Activated CD4-positive, alpha-beta memory T cell treated with anti-CD3 and anti-CD28 coated beads, Interleukin-2, amount 10 ng/mL, durations not matched to agents 7 days and 5 days (primary cell): ENCODE measurements at regions not wholly inside any gene's neighbourhood (a gene's known extent, or its start where the extent isn't known, plus 50 kb on each side); places are given as distances from the start of the nearest gene placed in this dataset.

ENCODE experiments used
- CTCF ChIA-PET: fragments of 350-600 bp; sonication (Branson Sonifier 250); formaldehyde crosslinking; loops from one replicate; lab custom pipeline; 2021; ENCODE audit warnings: antibody characterized with exemption, inconsistent platforms; lab: Charles Lee
- POLR2A ChIA-PET: fragments of 350-600 bp; sonication (Branson Sonifier 250); formaldehyde crosslinking; loops from one replicate; lab custom pipeline; 2021; ENCODE audit warnings: antibody characterized with exemption; lab: Charles Lee
- DNase-seq: peaks from one replicate; pipeline ENCODE4 v3.0.0-alpha.2; 2020
- H3K27ac Mint-ChIP-seq: one replicate; pipeline ENCODE4 v1.8.0; 2021; ENCODE audit warnings: mild to moderate bottlenecking, mixed read lengths
- H3K27me3 Mint-ChIP-seq: one replicate; pipeline ENCODE4 v1.8.0; 2021; ENCODE audit warnings: mixed read lengths
- H3K36me3 Mint-ChIP-seq: one replicate; pipeline ENCODE4 v1.8.0; 2021; ENCODE audit warnings: low read depth, mixed read lengths
- H3K4me1 Mint-ChIP-seq: one replicate; pipeline ENCODE4 v1.8.0; 2021; ENCODE audit warnings: mixed read lengths
- H3K4me3 Mint-ChIP-seq: one replicate; pipeline ENCODE4 v1.8.0; 2021; ENCODE audit warnings: mild to moderate bottlenecking, mixed read lengths
- H3K9me3 Mint-ChIP-seq: one replicate; pipeline ENCODE4 v1.8.0; 2021; ENCODE audit warnings: mixed read lengths

DNA sequence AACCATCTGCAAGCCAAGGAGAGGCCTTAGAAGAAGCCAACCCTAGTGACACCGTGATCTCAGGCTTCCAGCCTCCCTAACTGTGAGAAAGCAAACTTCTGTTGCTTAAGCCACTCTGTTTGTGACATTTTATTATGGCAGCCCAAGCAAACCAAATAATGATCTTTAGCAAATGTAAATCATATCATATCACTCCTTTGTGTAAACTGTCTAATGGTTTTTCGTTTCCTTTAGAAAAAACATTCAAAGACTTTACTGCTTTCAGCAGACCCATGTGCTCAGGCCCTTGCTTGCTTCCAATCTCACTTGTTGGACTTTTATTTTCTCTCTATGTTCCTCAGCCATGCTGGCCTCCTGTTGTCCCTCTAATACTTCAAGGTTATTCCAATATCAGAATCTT is 192.2 kb upstream of the HS3ST1 start:
- CTCF ChIA-PET = no interaction called here
- Mint-ChIP-seq H3K9me3 (no peaks in the 10 kb centered on the region), H3K27me3 (no peaks in the 10 kb centered on the region), H3K4me3 (no peak overlapping the region), H3K4me1 (no peaks in the 10 kb centered on the region), H3K27ac (no peak overlapping the region), H3K36me3 (no peaks in the 10 kb centered on the region)
- no peak for DNase-seq
- POLR2A ChIA-PET = no interaction called here

DNA sequence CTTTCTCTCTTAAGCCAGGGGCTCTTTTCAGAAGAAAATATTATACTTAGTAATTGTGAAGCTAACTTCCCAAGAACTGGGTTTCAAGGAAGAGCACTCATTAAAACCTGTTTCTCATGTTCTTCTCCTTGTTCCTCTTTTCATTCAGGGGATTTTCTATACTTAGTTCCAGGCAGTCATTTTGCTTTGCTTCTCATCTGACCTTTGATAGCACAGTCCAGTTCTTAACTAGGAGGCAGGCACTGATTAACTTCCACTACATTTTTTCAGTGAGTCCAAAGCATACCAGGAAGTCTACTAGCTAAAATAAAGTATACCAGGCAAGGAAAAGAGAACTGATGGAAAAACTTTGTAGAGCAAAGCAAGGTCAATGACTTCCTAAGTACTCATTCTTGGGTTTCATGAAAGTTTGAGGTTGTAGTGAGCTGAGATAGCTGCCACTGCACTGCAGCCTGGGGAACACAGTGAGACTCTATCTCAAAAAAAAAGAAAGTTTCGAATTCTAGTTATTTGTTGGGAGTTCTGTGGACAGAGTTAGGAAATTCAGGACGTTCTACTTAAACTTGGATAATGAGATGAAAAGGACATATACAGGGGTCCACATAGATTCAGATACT is 190.1 kb upstream of the HS3ST1 start:
- H3K36me3 Mint-ChIP-seq = no peaks in the 10 kb centered on the region
- H3K9me3 Mint-ChIP-seq = no peaks in the 10 kb centered on the region
- no peaks in the 10 kb centered on the region for H3K4me1 Mint-ChIP-seq
- DNase-seq = no peak
- no peaks in the 10 kb centered on the region for H3K27me3 Mint-ChIP-seq
- no peak overlapping the region for H3K27ac Mint-ChIP-seq
- no peak overlapping the region for H3K4me3 Mint-ChIP-seq
- CTCF ChIA-PET = no interaction called here
- POLR2A ChIA-PET = no interaction called here

DNA sequence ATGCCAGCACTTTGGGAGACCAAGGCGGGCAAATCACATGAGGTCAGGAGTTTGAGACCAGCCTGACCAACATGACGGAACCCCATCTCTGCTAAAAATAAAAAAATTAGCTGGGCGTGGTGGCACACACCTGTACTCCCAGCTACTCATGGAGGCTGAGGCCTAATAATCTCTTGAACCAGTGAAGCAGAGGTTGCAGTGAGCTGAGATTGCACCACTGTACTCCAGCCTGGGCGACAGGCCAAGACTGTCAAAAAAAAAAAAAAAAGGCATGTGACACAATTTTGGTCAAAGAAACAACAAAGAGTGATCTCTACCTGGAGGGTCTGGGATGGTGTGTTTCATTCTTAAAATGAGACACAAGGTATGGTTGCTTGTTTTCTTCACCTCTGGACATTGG is 188.2 kb upstream of the HS3ST1 start:
- Mint-ChIP-seq H3K4me1 (no peaks in the 10 kb centered on the region), H3K9me3 (no peaks in the 10 kb centered on the region), H3K27me3 (no peaks in the 10 kb centered on the region), H3K36me3 (no peaks in the 10 kb centered on the region), H3K27ac (no peak overlapping the region), H3K4me3 (no peak overlapping the region)
- ChIA-PET POLR2A (no interaction called here), CTCF (no interaction called here)
- no peak for DNase-seq

DNA sequence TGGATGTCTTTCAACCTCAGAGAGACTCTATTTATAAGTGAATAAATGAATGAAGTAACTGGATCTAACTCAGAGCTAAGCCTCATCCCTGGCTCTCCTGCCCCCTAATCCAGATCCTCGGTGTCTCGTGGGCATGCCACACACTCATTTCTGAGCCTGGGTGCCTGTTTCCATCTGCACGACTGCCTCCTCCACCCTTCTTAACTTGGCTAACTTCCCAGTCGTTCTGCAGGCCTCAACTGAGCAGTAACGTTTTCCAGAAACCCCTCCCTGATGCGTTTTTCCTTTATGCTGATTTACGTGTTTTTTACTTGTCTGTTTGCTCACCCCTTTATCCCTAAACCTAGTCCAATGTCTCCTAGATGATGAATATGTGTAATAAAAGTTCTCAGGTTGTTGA is 186.9 kb upstream of the HS3ST1 start:
- Mint-ChIP-seq H3K36me3 (no peaks in the 10 kb centered on the region), H3K27ac (no peak overlapping the region), H3K4me1 (no peaks in the 10 kb centered on the region), H3K9me3 (no peaks in the 10 kb centered on the region), H3K27me3 (no peaks in the 10 kb centered on the region), H3K4me3 (no peak overlapping the region)
- CTCF ChIA-PET = no interaction called here
- POLR2A ChIA-PET = no interaction called here
- no peak for DNase-seq

DNA sequence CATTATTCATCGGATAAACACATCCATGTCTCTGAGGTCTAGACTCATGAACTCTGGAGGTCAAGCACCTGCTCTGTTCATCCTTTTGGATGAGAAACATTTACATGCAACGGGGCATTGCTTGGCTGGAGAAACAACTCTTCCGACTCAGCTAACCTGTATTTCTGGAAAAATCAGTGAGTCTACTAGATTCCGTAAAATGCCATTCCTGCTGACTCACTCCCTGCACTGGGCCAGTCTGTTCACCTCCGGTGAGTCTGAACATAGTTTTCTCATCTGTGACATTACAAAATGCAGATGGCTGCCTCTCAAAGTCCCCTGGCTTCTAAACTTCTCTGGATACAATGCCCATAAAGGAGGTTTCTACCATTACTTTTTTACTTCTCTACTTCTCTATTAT is 185.7 kb upstream of the HS3ST1 start:
- Mint-ChIP-seq H3K36me3 (no peaks in the 10 kb centered on the region), H3K9me3 (no peaks in the 10 kb centered on the region), H3K27ac (no peak overlapping the region), H3K4me3 (no peak overlapping the region), H3K4me1 (no peaks in the 10 kb centered on the region), H3K27me3 (no peaks in the 10 kb centered on the region)
- ChIA-PET CTCF (no interaction called here), POLR2A (no interaction called here)
- no peak for DNase-seq

DNA sequence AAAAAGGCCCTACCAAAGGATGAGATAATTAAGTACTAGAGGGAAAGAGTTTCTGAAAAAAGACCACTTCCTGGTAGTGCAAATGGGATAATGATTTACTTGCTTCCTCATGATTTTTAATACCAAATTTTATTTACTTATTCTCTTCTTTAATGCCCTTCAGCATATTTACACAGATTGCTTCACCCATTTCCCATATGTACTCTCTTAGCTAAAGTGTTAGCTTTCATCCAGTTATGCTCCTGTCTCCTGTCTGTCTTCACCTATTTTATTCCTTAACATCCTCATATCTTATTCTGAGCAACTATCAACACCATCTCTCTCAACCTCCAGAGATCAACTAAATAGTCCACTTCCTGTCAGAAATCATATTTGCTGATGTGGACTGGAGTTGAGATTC is 183.2 kb upstream of the HS3ST1 start:
- H3K27ac Mint-ChIP-seq = no peak overlapping the region
- H3K36me3 Mint-ChIP-seq = no peaks in the 10 kb centered on the region
- no peaks in the 10 kb centered on the region for H3K9me3 Mint-ChIP-seq
- CTCF ChIA-PET = no interaction called here
- H3K4me1 Mint-ChIP-seq = no peaks in the 10 kb centered on the region
- POLR2A ChIA-PET = no interaction called here
- no peak for DNase-seq
- H3K4me3 Mint-ChIP-seq = no peak overlapping the region
- H3K27me3 Mint-ChIP-seq = no peaks in the 10 kb centered on the region

DNA sequence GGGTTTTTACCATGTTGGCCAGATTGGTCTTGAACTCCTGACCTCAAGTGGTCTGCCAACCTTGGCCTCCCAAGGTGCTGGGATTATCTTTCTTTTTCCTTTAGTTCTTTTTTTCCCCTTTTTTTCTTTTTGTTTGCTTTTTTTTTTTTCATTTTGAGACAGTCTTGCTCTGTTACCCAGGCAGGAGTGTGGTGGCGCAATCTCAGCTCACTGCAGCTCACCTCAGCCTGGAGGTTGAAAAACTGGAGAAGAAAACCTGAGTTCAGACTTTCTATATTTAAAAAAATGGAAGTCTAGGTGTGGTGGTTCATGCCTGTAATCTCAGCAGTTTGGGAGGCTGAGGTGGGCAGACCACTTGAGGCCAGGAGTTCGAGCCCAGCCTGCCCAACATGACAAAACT is 181.1 kb upstream of the HS3ST1 start:
- Mint-ChIP-seq H3K27me3 (no peaks in the 10 kb centered on the region), H3K27ac (no peak overlapping the region), H3K4me1 (no peaks in the 10 kb centered on the region), H3K36me3 (no peaks in the 10 kb centered on the region), H3K4me3 (no peak overlapping the region), H3K9me3 (no peaks in the 10 kb centered on the region)
- DNase-seq = no peak
- ChIA-PET CTCF (interaction anchor here (0.6 kb wide), 1 partner anchor 176 kb away, joined by 3 read pairs; no protein-coding TSS in a partner anchor), POLR2A (no interaction called here)

DNA sequence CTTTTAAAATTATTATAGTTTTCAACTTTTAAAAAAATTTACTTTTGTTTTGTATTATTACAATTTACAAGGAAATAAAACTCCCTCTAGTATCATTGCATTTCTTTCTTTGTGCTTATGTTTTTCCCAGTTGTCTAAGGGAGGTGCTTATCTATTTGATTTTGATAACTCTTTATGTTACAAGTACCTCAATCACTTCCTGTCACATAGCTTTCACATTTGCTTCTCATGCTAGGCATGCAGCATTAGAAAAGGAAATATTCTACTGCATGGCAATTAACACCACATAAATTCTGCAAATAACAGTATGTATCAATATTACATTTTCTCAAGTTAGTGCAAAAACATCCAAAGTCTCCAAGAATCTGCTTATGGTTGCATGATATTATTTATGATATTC is 180.3 kb upstream of the HS3ST1 start:
- Mint-ChIP-seq H3K4me1 (no peaks in the 10 kb centered on the region), H3K4me3 (no peak overlapping the region), H3K27ac (no peak overlapping the region), H3K27me3 (no peaks in the 10 kb centered on the region), H3K36me3 (no peaks in the 10 kb centered on the region), H3K9me3 (no peaks in the 10 kb centered on the region)
- DNase-seq = no peak
- ChIA-PET POLR2A (no interaction called here), CTCF (no interaction called here)

DNA sequence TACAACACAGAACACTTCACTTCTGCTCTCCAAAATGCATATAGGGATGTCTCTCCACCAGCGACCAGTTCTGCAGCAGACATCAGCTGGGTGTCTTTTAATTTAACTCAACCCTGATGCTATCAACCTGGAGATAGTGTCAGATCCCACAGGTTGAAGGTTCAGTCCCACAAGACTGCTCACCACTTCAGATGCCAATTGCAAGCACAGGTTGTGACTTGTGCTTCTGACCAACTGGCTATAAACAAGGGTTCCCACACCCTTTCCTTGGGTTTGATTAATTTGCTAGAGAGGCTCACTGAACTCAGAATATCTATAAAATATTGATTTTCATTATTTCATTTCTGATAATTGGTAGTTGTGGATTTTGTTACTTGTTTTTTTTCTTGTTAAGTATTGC is 177.4 kb upstream of the HS3ST1 start:
- ChIA-PET POLR2A (no interaction called here), CTCF (no interaction called here)
- Mint-ChIP-seq H3K27me3 (peaks cover 5% of the 10 kb centered on the region), H3K9me3 (no peaks in the 10 kb centered on the region), H3K36me3 (no peaks in the 10 kb centered on the region), H3K4me3 (no peak overlapping the region), H3K27ac (no peak overlapping the region), H3K4me1 (no peaks in the 10 kb centered on the region)
- no peak for DNase-seq

DNA sequence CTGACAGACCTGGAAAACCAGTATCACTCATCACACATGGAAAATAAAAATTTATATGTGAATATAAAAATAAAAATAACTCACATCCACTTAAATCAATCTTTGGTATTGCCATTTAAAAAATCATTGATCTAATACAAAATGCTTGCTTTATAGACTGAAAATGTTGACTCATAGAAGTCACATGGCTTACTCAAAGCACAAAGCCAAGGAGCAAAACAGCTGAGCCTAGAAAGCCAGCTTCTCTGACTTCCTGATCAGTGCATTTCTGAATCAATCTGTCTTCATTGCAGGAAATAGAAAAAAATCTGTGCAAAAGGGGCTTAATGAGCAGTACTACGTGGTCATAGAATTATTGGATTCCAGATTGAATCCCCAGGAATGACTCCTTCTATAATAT is 176.9 kb upstream of the HS3ST1 start:
- CTCF ChIA-PET = no interaction called here
- Mint-ChIP-seq H3K4me1 (no peaks in the 10 kb centered on the region), H3K36me3 (no peaks in the 10 kb centered on the region), H3K4me3 (no peak overlapping the region), H3K27ac (no peak overlapping the region), H3K27me3 (peaks cover 6% of the 10 kb centered on the region), H3K9me3 (no peaks in the 10 kb centered on the region)
- no peak for DNase-seq
- POLR2A ChIA-PET = no interaction called here

DNA sequence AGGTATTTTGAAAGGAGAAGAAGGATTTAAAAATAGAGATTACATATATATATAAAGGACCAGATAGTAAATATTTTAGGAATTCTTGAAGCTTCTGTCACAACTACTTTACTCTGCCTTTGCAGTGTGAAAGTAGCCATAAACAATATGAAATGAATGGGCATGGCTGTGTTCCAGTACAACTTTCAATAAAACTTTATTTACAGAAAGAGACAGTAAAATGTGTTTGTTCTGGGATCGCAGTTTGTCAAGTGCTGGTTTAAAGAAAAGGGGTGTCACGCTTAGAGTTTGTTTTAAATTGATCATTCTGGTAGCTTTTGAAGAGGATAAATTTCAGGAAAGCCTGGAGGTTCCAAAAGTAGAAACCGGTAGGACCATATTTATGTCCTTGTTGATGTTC is 176.1 kb upstream of the HS3ST1 start:
- Mint-ChIP-seq H3K27ac (no peak overlapping the region), H3K4me3 (no peak overlapping the region), H3K4me1 (no peaks in the 10 kb centered on the region), H3K27me3 (peaks cover 6% of the 10 kb centered on the region), H3K36me3 (no peaks in the 10 kb centered on the region), H3K9me3 (no peaks in the 10 kb centered on the region)
- ChIA-PET POLR2A (no interaction called here), CTCF (no interaction called here)
- DNase-seq = no peak

DNA sequence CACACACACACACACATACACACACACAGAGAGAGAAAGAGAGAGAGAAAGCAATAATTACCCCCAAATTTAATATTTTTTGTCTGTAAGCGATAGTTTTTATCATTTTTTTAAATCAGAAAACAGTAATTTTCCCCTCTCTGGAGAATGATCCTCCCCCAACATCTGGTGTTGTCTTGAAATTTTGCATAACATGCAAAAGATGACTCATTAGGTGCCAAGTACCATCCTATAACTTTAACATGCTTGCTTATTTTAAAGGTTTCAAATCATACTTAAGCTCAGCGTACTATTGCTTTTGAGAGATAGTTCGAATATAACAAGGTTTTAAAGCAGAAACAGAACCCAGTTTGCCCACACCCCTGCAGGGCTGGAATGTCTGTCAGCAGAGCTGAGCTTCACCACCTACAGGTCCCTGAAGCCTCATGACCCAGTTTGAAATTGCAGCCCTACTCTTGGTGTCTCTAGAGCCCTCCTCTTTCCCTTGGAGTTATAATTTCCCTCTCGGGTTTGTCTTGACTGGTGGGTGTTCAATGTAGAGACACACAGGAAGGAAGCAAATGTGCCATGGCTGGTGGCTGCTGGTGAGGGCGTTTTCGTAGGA is 175.0 kb upstream of the HS3ST1 start:
- Mint-ChIP-seq H3K27ac (no peak overlapping the region), H3K4me1 (no peaks in the 10 kb centered on the region), H3K4me3 (no peak overlapping the region), H3K27me3 (peaks cover 6% of the 10 kb centered on the region), H3K9me3 (no peaks in the 10 kb centered on the region), H3K36me3 (no peaks in the 10 kb centered on the region)
- ChIA-PET CTCF (no interaction called here), POLR2A (no interaction called here)
- no peak for DNase-seq

DNA sequence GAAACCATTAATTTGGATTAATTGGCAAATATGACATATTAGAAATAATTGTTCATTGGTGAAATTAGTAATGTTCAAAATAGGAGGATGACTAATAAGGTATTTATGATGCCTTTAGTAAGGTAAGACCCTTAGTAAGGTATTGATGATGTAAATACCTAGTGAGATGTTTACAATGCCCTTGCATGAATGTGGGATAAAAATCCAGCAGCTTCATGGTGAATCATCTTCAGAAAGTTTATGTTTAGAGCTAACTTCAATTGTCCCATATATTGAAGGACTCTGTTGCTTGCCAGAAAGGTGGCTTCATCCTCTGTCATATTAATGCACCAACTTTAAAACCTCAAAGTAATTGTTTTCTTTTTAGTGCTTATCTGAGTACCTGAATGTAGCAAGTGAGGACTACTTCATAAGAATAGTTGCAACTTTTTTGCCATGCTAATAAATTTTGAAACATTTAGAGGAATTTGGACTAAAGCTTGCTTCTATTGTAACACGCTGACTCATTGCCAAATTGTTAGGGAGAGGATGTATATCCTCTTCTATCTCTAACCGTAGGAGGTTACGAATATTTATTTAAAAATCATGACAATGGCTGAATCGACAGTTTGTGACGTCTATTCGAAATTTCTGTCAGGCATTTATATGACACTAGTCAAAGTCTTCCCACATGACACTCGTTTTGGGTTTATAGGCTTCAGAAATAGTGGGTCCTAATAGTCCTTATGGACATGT is 174.1 kb upstream of the HS3ST1 start:
- H3K27me3 Mint-ChIP-seq = peaks cover 6% of the 10 kb centered on the region
- no peaks in the 10 kb centered on the region for H3K36me3 Mint-ChIP-seq
- peaks cover 2% of the 10 kb centered on the region for H3K4me1 Mint-ChIP-seq
- no peak for DNase-seq
- ChIA-PET CTCF (no interaction called here), POLR2A (no interaction called here)
- H3K9me3 Mint-ChIP-seq = no peaks in the 10 kb centered on the region
- H3K27ac Mint-ChIP-seq = no peak overlapping the region
- H3K4me3 Mint-ChIP-seq = no peak overlapping the region

DNA sequence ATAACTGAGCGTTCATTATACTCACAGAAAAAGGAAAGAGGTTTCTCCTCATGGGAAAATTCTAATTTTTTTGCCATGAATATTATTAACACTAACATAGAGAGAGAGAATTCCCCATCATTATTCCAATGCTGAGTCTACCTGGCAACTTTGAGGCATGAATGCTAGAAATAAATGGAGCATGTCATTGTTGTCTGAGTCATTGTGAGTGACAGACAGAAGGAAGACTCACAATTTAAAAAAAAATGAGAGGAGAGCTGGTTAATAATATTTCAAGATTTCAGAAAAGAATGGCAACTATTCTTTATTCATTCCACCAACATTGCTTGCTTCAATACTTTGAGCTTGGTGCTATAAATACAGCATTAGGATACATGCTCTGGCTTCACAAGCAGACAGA is 170.4 kb upstream of the HS3ST1 start:
- POLR2A ChIA-PET = no interaction called here

More for the DNA sequence above, 170.4 kb upstream of the HS3ST1 start:
- CTCF ChIA-PET = no interaction called here
- H3K27ac Mint-ChIP-seq = no peak overlapping the region
- H3K27me3 Mint-ChIP-seq = peaks cover 6% of the 10 kb centered on the region
- H3K4me1 Mint-ChIP-seq = peaks cover 9% of the 10 kb centered on the region
- no peaks in the 10 kb centered on the region for H3K9me3 Mint-ChIP-seq
- DNase-seq = no peak
- H3K4me3 Mint-ChIP-seq = no peak overlapping the region
- H3K36me3 Mint-ChIP-seq = no peaks in the 10 kb centered on the region
